H9 (cell line): ENCODE measurements at regions not wholly inside any gene's neighbourhood (a gene's known extent, or its start where the extent isn't known, plus 50 kb on each side); places are given as distances from the start of the nearest gene placed in this dataset.

Experiments
- DNase-seq: peaks from one replicate; pipeline ENCODE4 v3.0.0-alpha.2; 2017
- H2AFZ ChIP-seq: one replicate; pipeline ENCODE4 v1.6.1; 2013; ENCODE audit warnings: mild to moderate bottlenecking, low read length, control low read depth, moderate library complexity
- H2AK5ac ChIP-seq: 2 replicates; pipeline ENCODE4 v1.6.1; 2013; ENCODE audit warnings: low read length, control low read depth, mixed read lengths; ENCODE audit not compliant: insufficient read length
- H2BK120ac ChIP-seq: one replicate; pipeline ENCODE4 v1.6.1; 2013; ENCODE audit warnings: low read depth, mild to moderate bottlenecking, low read length, control low read depth, inconsistent platforms; ENCODE audit not compliant: poor library complexity, severe bottlenecking
- H2BK12ac ChIP-seq: 2 replicates; pipeline ENCODE4 v1.6.1; 2013; ENCODE audit warnings: low read length, control low read depth, mixed read lengths, low read depth; ENCODE audit not compliant: insufficient read length
- H2BK15ac ChIP-seq: 2 replicates; pipeline ENCODE4 v1.6.1; 2013; ENCODE audit warnings: low read depth, low read length, control low read depth
- H2BK20ac ChIP-seq: one replicate; pipeline ENCODE4 v1.6.1; 2013; ENCODE audit warnings: low read depth, mild to moderate bottlenecking, low read length, control low read depth, inconsistent platforms; ENCODE audit not compliant: poor library complexity, severe bottlenecking
- H2BK5ac ChIP-seq: 2 replicates; pipeline ENCODE4 v1.6.1; 2013; ENCODE audit warnings: low read length, control low read depth, mixed read lengths; ENCODE audit not compliant: insufficient read length
- H3K14ac ChIP-seq: 2 replicates; pipeline ENCODE4 v1.6.1; 2013; ENCODE audit warnings: low read length, control low read depth; ENCODE audit not compliant: insufficient read depth
- H3K18ac ChIP-seq: 2 replicates; pipeline ENCODE4 v1.6.1; 2013; ENCODE audit warnings: low read depth, mild to moderate bottlenecking, mixed read lengths, low read length, control low read depth; ENCODE audit not compliant: insufficient read length
- H3K23ac ChIP-seq: 2 replicates; pipeline ENCODE4 v1.6.1; 2013; ENCODE audit warnings: low read length, control low read depth, mixed read lengths, low read depth; ENCODE audit not compliant: insufficient read length
- H3K23me2 ChIP-seq: 2 replicates; pipeline ENCODE4 v1.6.1; 2013; ENCODE audit warnings: low read depth, mild to moderate bottlenecking, mixed read lengths, low read length, control low read depth; ENCODE audit not compliant: insufficient read length, poor library complexity, severe bottlenecking
- H3K27ac ChIP-seq: 2 replicates; pipeline ENCODE4 v1.5.1; 2013; ENCODE audit warnings: low read length, control low read depth, mixed read lengths, low read depth; ENCODE audit not compliant: insufficient read length
- H3K27me3 ChIP-seq: 2 replicates; pipeline ENCODE4 v1.6.1; 2013; ENCODE audit warnings: low read length, control low read depth, inconsistent platforms; ENCODE audit not compliant: insufficient read depth
- H3K4ac ChIP-seq: 2 replicates; pipeline ENCODE4 v1.6.1; 2013; ENCODE audit warnings: low read depth, mild to moderate bottlenecking, control low read depth, inconsistent platforms, low read length, moderate library complexity
- H3K4me1 ChIP-seq: 2 replicates; pipeline ENCODE4 v1.6.1; 2013; ENCODE audit warnings: low read length, control low read depth, inconsistent platforms; ENCODE audit not compliant: insufficient read depth
- H3K4me2 ChIP-seq: 2 replicates; pipeline ENCODE4 v1.6.1; 2013; ENCODE audit warnings: low read length, control low read depth, mixed read lengths; ENCODE audit not compliant: insufficient read length, insufficient read depth
- H3K56ac ChIP-seq: 2 replicates; pipeline ENCODE4 v1.6.1; 2013; ENCODE audit warnings: low read depth, mild to moderate bottlenecking, mixed read lengths, low read length, control low read depth; ENCODE audit not compliant: insufficient read length
- H3K79me1 ChIP-seq: 2 replicates; pipeline ENCODE4 v1.6.1; 2013; ENCODE audit warnings: low read depth, mild to moderate bottlenecking, moderate library complexity, low read length, control low read depth, inconsistent platforms; ENCODE audit not compliant: insufficient read depth, poor library complexity, severe bottlenecking
- H3K79me2 ChIP-seq: 2 replicates; pipeline ENCODE4 v1.6.1; 2013; ENCODE audit warnings: low read length, control low read depth, inconsistent platforms; ENCODE audit not compliant: insufficient read depth
- H3K9ac ChIP-seq: 2 replicates; pipeline ENCODE4 v1.6.1; 2013; ENCODE audit warnings: low read length, control low read depth, mixed read lengths; ENCODE audit not compliant: insufficient read length; ENCODE audit errors: extremely low read depth
- H3K9me3 ChIP-seq: one replicate; pipeline ENCODE4 v1.6.1; 2013; ENCODE audit warnings: low read depth, low read length, inconsistent platforms; ENCODE audit not compliant: control insufficient read depth
- H3T11ph ChIP-seq: one replicate; pipeline ENCODE4 v1.6.1; 2013; ENCODE audit warnings: mild to moderate bottlenecking, low read length, control low read depth, inconsistent platforms
- H4K20me1 ChIP-seq: one replicate; pipeline ENCODE4 v1.6.1; 2013; ENCODE audit not compliant: control insufficient read depth, insufficient read length, insufficient read depth
- H4K5ac ChIP-seq: 2 replicates; pipeline ENCODE4 v1.6.1; 2013; ENCODE audit warnings: low read depth, mild to moderate bottlenecking, mixed read lengths, low read length, control low read depth; ENCODE audit not compliant: insufficient read length
- H4K8ac ChIP-seq: replicated peaks from 2 replicates; pipeline ENCODE4 v1.6.1; 2013; ENCODE audit warnings: low read length, control low read depth, mixed read lengths, low read depth; ENCODE audit not compliant: insufficient read length
- H4K91ac ChIP-seq: 2 replicates; pipeline ENCODE4 v1.6.1; 2013; ENCODE audit warnings: low read depth, mild to moderate bottlenecking, moderate library complexity, mixed read lengths, low read length, control low read depth; ENCODE audit not compliant: insufficient read length
- H3K27ac Mint-ChIP-seq, 3 experiments: 2 replicates in 2 of 3; 3 replicates in 1 of 3; pipeline ENCODE4 v1.8.0; 2020 to 2021; ENCODE audit warnings: mixed read lengths in 3 of 3, mild to moderate bottlenecking in 1 of 3, moderate library complexity in 1 of 3
- H3K27me3 Mint-ChIP-seq: 2 replicates; pipeline ENCODE4 v1.8.0; 2021; ENCODE audit warnings: low read depth, mild to moderate bottlenecking, moderate library complexity, mixed read lengths
- H3K36me3 Mint-ChIP-seq, 3 experiments: 2 replicates in 2 of 3; 3 replicates in 1 of 3; pipeline ENCODE4 v1.8.0; 2020 to 2021; ENCODE audit warnings: low read depth in 3 of 3, mixed read lengths in 3 of 3; ENCODE audit not compliant: insufficient read depth in 1 of 3
- H3K4me1 Mint-ChIP-seq, 2 experiments: 2 replicates each; pipeline ENCODE4 v1.8.0; 2020; ENCODE audit warnings: mixed read lengths in 2 of 2
- H3K4me3 Mint-ChIP-seq, 2 experiments: 2 replicates in 1 of 2; 3 replicates in 1 of 2; pipeline ENCODE4 v1.8.0; 2020 to 2021; ENCODE audit warnings: mild to moderate bottlenecking in 2 of 2, mixed read lengths in 2 of 2, moderate library complexity in 1 of 2
- H3K9me3 Mint-ChIP-seq, 2 experiments: 2 replicates in 1 of 2; 3 replicates in 1 of 2; pipeline ENCODE4 v1.8.0; 2020; ENCODE audit warnings: mild to moderate bottlenecking in 2 of 2, mixed read lengths in 2 of 2, moderate library complexity in 1 of 2
- CTCF ChIP-seq: fragments of 200-600 bp; sonication (generic); conservative IDR thresholded peaks from 3 replicates; pipeline ENCODE4 v1.8.0; 2021; ENCODE audit warnings: antibody characterized with exemption, mild to moderate bottlenecking
- WGBS: extraction: QIAGEN DNeasy Blood & Tissue Kit; methylation state at CpG from one replicate; pipeline ENCODE4 v1.1.7; 2013; ENCODE audit warnings: missing lambda C conversion rate, low lambda C conversion rate, mixed read lengths; ENCODE audit not compliant: insufficient read length; ENCODE audit errors: extremely low coverage; 5-methylcytosine and 5-hydroxymethylcytosine counted together

DNA sequence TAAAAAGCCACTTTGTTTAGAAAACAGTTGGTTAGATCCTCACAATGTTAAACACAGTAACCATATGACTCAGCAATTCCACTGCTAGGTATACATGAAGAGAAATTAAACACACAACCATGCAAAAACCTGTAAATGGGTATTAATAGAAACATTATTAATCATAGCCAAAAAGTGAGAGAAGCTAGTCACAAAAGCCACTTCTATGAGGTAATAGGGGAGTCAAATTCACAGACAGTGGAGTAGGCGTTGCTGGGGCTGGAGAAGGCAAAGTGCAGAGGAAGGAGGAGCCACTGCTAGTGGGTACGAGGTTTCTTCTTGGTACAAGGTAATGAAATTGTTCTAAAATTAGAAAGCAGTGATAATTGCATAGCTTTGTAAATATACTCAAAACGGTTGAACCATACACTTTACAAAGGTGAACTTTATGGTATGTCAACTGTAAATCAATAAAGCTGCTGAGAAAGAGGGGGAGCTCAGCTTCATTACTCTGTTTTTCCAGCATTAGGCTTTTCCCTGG, 364.4 kb downstream of the GADD45G start:
- no peaks in the 10 kb centered on the region; the same call in 1 of the 2 replicates for H3K27me3 Mint-ChIP-seq
- H3K56ac ChIP-seq: no peak overlapping the region
- no peak overlapping the region for H2AFZ ChIP-seq
- TF ChIP-seq CTCF: no peak
- no peaks in the 10 kb centered on the region for H3K79me1 ChIP-seq
- H3K18ac ChIP-seq: no peak overlapping the region
- no peak overlapping the region for H2BK5ac ChIP-seq
- H3K9ac ChIP-seq: no peak overlapping the region
- no peak overlapping the region for H3K27ac ChIP-seq
- H3K27ac Mint-ChIP-seq: no peak overlapping the region
- no peak overlapping the region for H4K8ac ChIP-seq
- H2BK20ac ChIP-seq: no peak overlapping the region
- H3K9me3 Mint-ChIP-seq: no peaks in the 10 kb centered on the region; a peak in 1 of 5 replicates
- H2BK120ac ChIP-seq: no peak overlapping the region
- no peak overlapping the region for H2BK15ac ChIP-seq
- H4K5ac ChIP-seq: no peak overlapping the region
- no peak overlapping the region for H3K4ac ChIP-seq
- H3K4me1 Mint-ChIP-seq: no peaks in the 10 kb centered on the region
- H3K23ac ChIP-seq: no peak overlapping the region
- no peaks in the 10 kb centered on the region for H3K9me3 ChIP-seq
- no peaks in the 10 kb centered on the region for H3K4me1 ChIP-seq
- no peak overlapping the region for H2AK5ac ChIP-seq
- no peaks in the 10 kb centered on the region for H4K20me1 ChIP-seq
- no peaks in the 10 kb centered on the region for H3K36me3 Mint-ChIP-seq
- H3K4me2 ChIP-seq: no peak overlapping the region
- no peaks in the 10 kb centered on the region for H3K23me2 ChIP-seq
- H3K79me2 ChIP-seq: no peaks in the 10 kb centered on the region
- no peak overlapping the region for H3K14ac ChIP-seq
- no peak for DNase-seq
- no peak overlapping the region for H3K4me3 Mint-ChIP-seq
- H3T11ph ChIP-seq: no peak overlapping the region
- H3K27me3 ChIP-seq: no peaks in the 10 kb centered on the region
- no peak overlapping the region for H2BK12ac ChIP-seq
- H4K91ac ChIP-seq: no peak overlapping the region
- WGBS: no CpG with 5 or more reads among the region's 3 CpGs
